ENCODE measurements at regions not wholly inside any gene's neighbourhood (a gene's known extent, or its start where the extent isn't known, plus 50 kb on each side); places are given as distances from the start of the nearest gene placed in this dataset.

GRCh38 chr17:70609566-70609965 lies 440.2 kb downstream of the KCNJ2 start:
- H3K27me3 ChIP-seq: no peaks in the 10 kb centered on the region
- no peaks in the 10 kb centered on the region for H3K36me3 ChIP-seq
- no peaks in the 10 kb centered on the region for H3K4me1 ChIP-seq
- 91% methylated on average over 1 of the region's 1 CpG for WGBS
- H3K9me3 ChIP-seq: no peaks in the 10 kb centered on the region
- no peak overlapping the region for H3K4me3 ChIP-seq
- no peak for DNase-seq (ENCODE audit: low spot score in 2 of 2)
- no peak overlapping the region for H3K27ac ChIP-seq
- TF ChIP-seq EP300 (IDR thresholded peaks at IDR 0.05) (no peak), POLR2AphosphoS5 (IDR thresholded peaks at IDR 0.05) (no peak), CTCF (IDR thresholded peaks at IDR 0.05) (no peak), POLR2A (IDR thresholded peaks at IDR 0.05) (no peak)

- 93% methylated on average over 5 of the region's 5 CpGs for WGBS
- no peaks in the 10 kb centered on the region for H3K36me3 ChIP-seq
- H3K4me1 ChIP-seq: no peaks in the 10 kb centered on the region
- no peaks in the 10 kb centered on the region for H3K9me3 ChIP-seq
- TF ChIP-seq POLR2A (IDR thresholded peaks at IDR 0.05) (no peak), CTCF (IDR thresholded peaks at IDR 0.05) (no peak), EP300 (IDR thresholded peaks at IDR 0.05) (no peak), POLR2AphosphoS5 (IDR thresholded peaks at IDR 0.05) (no peak)
- no peak for DNase-seq (ENCODE audit: low spot score in 2 of 2)
- no peak overlapping the region for H3K4me3 ChIP-seq
- H3K27ac ChIP-seq: no peak overlapping the region
- no peaks in the 10 kb centered on the region for H3K27me3 ChIP-seq
Measured at GRCh38 chr17:70610161-70610560, 440.8 kb downstream of the KCNJ2 start.

DNA sequence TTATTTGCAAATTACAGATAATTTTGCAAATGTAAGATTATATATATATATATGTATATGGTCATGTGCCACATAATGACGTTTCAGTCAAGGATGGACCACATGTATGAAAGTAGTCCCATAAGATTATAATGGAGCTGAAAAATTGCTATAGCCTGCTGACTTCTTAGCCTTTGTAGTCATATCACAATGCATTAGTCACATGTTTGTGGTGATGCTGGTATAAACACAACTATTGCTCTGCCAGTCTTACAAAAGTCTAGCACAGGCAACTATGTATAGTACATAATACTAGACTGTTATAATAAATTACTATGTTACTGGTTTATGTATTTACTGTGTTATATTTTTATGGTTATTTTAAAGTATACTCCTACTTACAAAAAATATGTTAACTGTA lies 444.3 kb downstream of the KCNJ2 start:
- WGBS: 55% methylated on average over 1 of the region's 1 CpG
- H3K9me3 ChIP-seq: no peaks in the 10 kb centered on the region
- no peak overlapping the region for H3K27ac ChIP-seq
- no peaks in the 10 kb centered on the region for H3K27me3 ChIP-seq
- no peaks in the 10 kb centered on the region for H3K4me1 ChIP-seq
- no peak for DNase-seq (ENCODE audit: low spot score in 2 of 2)
- H3K4me3 ChIP-seq: no peak overlapping the region
- no peaks in the 10 kb centered on the region for H3K36me3 ChIP-seq
- TF ChIP-seq POLR2A (IDR thresholded peaks at IDR 0.05) (no peak), POLR2AphosphoS5 (IDR thresholded peaks at IDR 0.05) (no peak), CTCF (IDR thresholded peaks at IDR 0.05) (no peak), EP300 (IDR thresholded peaks at IDR 0.05) (no peak)

DNA sequence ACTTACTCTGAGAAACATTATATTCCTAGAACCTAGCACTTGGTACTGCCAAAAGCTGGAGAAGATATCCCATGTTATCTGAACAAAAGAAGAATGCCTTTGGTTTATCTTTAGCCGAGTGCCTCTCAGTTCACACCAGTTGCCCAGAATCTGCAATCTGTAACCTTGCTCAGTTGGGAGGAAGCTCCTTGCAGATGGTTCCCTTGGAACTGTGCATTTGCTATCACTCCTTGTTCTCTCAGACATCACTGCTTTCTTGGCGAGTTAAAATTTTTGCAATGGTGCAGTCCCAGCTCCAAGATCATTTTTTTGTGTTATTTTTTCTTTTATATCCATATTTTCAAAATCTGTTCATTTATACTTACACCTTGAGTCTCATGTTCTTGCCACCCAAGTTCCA lies 446.5 kb downstream of the KCNJ2 start:
- no peak for TF ChIP-seq EP300 (IDR thresholded peaks at IDR 0.05)
- TF ChIP-seq CTCF (IDR thresholded peaks at IDR 0.05): no peak
- TF ChIP-seq POLR2AphosphoS5 (IDR thresholded peaks at IDR 0.05): no peak
- TF ChIP-seq POLR2A (IDR thresholded peaks at IDR 0.05): no peak
- WGBS: 94% methylated on average over 2 of the region's 2 CpGs
- no peaks in the 10 kb centered on the region for H3K4me1 ChIP-seq
- H3K27ac ChIP-seq: no peak overlapping the region
- no peaks in the 10 kb centered on the region for H3K36me3 ChIP-seq
- no peaks in the 10 kb centered on the region for H3K9me3 ChIP-seq
- no peak overlapping the region for H3K4me3 ChIP-seq
- DNase-seq (ENCODE audit: low spot score in 2 of 2): no peak
- H3K27me3 ChIP-seq: no peaks in the 10 kb centered on the region

DNA sequence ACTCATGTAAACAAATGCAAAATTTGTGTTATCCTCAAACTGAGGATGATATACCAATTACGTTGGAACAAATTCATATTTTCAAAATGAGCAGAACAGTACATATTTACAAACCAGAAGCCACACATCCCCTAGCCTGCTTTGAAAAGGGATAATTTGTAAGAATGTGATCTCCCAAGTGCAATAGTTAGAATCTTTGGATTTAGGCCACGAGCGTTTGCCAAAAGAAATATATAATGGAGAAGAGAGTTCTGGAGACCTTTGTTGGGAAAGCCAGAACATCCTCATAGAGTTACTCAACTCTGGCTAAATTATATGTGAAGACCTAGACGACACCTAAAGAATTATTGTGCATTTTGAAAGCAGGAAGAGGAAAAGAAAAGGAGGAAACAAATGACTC lies 449.3 kb downstream of the KCNJ2 start:
- H3K4me1 ChIP-seq: no peaks in the 10 kb centered on the region
- no peak overlapping the region for H3K4me3 ChIP-seq
- 63% methylated on average over 4 of the region's 4 CpGs for WGBS
- no peak overlapping the region for H3K27ac ChIP-seq
- no peaks in the 10 kb centered on the region for H3K36me3 ChIP-seq
- TF ChIP-seq EP300 (IDR thresholded peaks at IDR 0.05) (no peak), CTCF (IDR thresholded peaks at IDR 0.05) (no peak), POLR2AphosphoS5 (IDR thresholded peaks at IDR 0.05) (no peak), POLR2A (IDR thresholded peaks at IDR 0.05) (no peak)
- H3K9me3 ChIP-seq: no peaks in the 10 kb centered on the region
- no peak for DNase-seq (ENCODE audit: low spot score in 2 of 2)
- H3K27me3 ChIP-seq: no peaks in the 10 kb centered on the region
